Retina (tissue), 1 donor: ENCODE measurements at regions not wholly inside any gene's neighbourhood (a gene's known extent, or its start where the extent isn't known, plus 50 kb on each side); places are given as distances from the start of the nearest gene placed in this dataset.
"Not testable (repeated sequence)": the region's sequence is repeated elsewhere in the genome, so short reads cannot be mapped to it uniquely, and the experiment has no call there.

ENCODE experiments used
- DNase-seq: peaks from one replicate; pipeline ENCODE4 v3.0.0-alpha.2; 2016

GRCh38 chr4:14399848-14400247 lies 602.4 kb upstream of the CPEB2 start:
- DNase-seq: no peak

GRCh38 chr4:14400307-14400706 lies 602.0 kb upstream of the CPEB2 start:
- DNase-seq: no peak

GRCh38 chr4:14403132-14403531 lies 599.1 kb upstream of the CPEB2 start:
- DNase-seq: no peak

- no peak for DNase-seq
Measured at GRCh38 chr4:14404730-14405129, 597.6 kb upstream of the CPEB2 start.

- no peak for DNase-seq
Measured at GRCh38 chr4:14410516-14410915, 591.8 kb upstream of the CPEB2 start.

GRCh38 chr4:14415146-14415545 lies 587.1 kb upstream of the CPEB2 start:
- no peak for DNase-seq

GRCh38 chr4:14419516-14419915 lies 582.8 kb upstream of the CPEB2 start:
- DNase-seq: no peak

- not testable (repeated sequence) for DNase-seq
Measured at GRCh38 chr4:14426297-14426696, 576.0 kb upstream of the CPEB2 start.

GRCh38 chr4:14428125-14428524 lies 574.2 kb upstream of the CPEB2 start:
- DNase-seq: no peak

GRCh38 chr4:14431155-14432134 lies 570.8 kb upstream of the CPEB2 start:
- no peak for DNase-seq

GRCh38 chr4:14434483-14434882 lies 567.8 kb upstream of the CPEB2 start:
- DNase-seq: no peak

GRCh38 chr4:14434916-14435315 lies 567.4 kb upstream of the CPEB2 start:
- DNase-seq: no peak

- no peak for DNase-seq
Measured at GRCh38 chr4:14441561-14441960, 560.7 kb upstream of the CPEB2 start.

- no peak for DNase-seq
Measured at GRCh38 chr4:14445882-14446281, 556.4 kb upstream of the CPEB2 start.

GRCh38 chr4:14446311-14446710 lies 556.0 kb upstream of the CPEB2 start:
- DNase-seq: no peak

GRCh38 chr4:14446904-14447303 lies 555.4 kb upstream of the CPEB2 start:
- no peak for DNase-seq

GRCh38 chr4:14449308-14449707 lies 553.0 kb upstream of the CPEB2 start:
- no peak for DNase-seq

GRCh38 chr4:14452001-14452400 lies 550.3 kb upstream of the CPEB2 start:
- DNase-seq: no peak

- DNase-seq: peak; percentile 6
Measured at GRCh38 chr4:14452764-14453163, 549.5 kb upstream of the CPEB2 start.

- no peak for DNase-seq
Measured at GRCh38 chr4:14458463-14458862, 543.8 kb upstream of the CPEB2 start.

- no peak for DNase-seq
Measured at GRCh38 chr4:14465057-14465456, 537.2 kb upstream of the CPEB2 start.

GRCh38 chr4:14465507-14465906 lies 536.8 kb upstream of the CPEB2 start:
- no peak for DNase-seq

- DNase-seq: no peak
Measured at GRCh38 chr4:14478504-14478903, 523.8 kb upstream of the CPEB2 start.

GRCh38 chr4:14496408-14496807 lies 505.9 kb upstream of the CPEB2 start:
- DNase-seq: no peak

- no peak for DNase-seq
Measured at GRCh38 chr4:14496969-14497368, 505.3 kb upstream of the CPEB2 start.
